HG02885 (cell line): ENCODE measurements at regions not wholly inside any gene's neighbourhood (a gene's known extent, or its start where the extent isn't known, plus 50 kb on each side); places are given as distances from the start of the nearest gene placed in this dataset.
"Not testable (repeated sequence)": the region's sequence is repeated elsewhere in the genome, so short reads cannot be mapped to it uniquely, and the experiment has no call there.

ENCODE experiments used
- ATAC-seq: cut with Tn5 transposase; IDR thresholded peaks from one replicate; pipeline ENCODE4 v1.9.1; 2021; ENCODE audit warnings: mild to moderate bottlenecking; ENCODE audit not compliant: unreplicated experiment, poor library complexity

DNA sequence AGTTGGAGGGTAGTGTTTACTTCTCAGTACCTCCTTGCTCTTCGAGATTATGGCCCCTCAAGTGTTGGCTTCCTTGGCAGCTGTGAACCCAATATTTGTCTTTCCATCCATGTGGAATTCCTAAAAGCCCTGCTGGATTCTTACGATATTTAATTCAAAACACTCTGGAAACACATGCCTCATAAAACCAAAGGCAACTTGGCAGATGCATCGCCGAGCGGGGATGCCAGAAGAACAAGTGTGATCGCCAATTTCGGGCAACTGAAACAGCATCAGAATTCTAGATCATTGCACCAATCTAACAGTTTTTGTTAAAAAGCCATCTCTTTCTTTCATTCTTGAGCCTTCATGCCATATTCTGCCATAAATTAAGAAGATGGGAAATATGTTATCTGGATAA lies 934.4 kb downstream of the AACS start:
- no peak for ATAC-seq

DNA sequence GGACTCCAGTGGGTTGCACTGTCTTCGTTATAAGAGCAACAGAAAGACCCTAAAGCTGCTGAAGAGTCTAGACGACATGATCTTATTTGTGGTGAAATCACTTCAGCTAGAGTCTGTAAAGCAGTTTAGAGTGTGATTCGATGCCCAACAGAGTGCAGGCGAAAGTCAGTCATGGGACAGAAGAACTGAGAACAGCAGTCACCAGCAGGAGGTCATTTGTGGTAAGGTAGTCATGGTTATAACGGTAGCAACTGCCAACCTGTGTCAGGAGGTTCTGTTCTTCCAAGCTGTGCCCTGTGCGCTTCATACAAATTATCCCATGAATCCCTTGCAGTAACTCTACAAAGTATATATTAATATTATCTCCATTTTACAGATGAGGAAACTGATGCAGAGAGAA lies 954.1 kb downstream of the AACS start:
- ATAC-seq, result no peak

DNA sequence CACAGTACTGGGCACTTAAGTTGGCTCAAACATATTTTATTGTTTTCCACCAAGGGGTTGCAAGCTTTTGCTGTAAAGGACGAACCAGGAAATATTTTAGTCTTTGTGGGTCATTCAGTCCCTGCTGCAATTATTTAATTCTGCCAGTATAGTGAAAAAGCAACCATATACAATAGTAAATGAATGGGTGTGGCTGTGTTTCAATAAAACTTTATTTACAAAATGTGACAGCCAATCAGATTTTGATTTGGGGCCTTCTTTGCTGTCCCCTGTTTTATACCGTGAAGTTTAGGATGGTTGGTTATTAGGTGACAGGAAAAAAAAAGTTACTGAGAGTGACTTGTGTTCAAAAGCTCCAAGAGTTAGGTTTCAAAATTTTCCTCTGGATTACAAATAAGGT lies 956.4 kb downstream of the AACS start:
- ATAC-seq, result no peak

DNA sequence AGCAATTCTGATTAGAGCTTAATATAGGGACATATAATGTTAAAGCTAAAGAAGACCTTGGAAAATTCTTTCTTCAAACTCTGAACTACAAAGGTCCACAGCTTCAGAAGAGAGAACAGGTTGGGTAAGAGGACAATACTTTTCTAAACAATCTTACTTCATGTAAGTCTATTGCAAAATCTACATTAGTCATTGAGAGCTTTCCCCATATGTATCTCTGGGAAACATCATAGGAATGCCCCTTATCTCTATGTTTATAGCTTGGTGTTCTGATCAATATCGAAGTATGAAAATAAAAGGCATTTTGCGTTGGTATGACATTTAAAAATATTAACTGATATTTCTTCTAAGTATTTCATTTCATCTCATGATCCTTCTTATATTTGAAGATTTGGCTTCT lies 962.6 kb downstream of the AACS start:
- no peak for ATAC-seq

DNA sequence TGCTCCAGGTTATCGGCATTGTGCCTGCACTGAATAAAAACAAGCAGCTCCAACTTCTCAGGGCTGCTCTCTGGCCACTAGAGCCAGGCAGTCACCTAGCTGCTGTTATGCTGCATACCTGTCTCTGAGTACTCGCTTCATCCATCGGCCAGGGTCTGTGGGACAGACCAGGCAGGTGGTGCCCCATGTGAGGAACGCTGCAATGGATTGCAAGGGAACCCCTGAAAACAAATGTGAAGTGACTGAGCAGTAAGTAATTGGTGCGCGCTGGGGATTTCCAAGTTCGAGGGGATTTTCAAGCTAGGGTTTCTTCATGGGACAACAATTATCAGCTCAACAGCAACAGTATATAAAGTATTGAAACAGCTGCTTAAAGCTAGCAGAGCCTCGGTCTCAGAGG lies 965.3 kb downstream of the AACS start:
- no peak for ATAC-seq

DNA sequence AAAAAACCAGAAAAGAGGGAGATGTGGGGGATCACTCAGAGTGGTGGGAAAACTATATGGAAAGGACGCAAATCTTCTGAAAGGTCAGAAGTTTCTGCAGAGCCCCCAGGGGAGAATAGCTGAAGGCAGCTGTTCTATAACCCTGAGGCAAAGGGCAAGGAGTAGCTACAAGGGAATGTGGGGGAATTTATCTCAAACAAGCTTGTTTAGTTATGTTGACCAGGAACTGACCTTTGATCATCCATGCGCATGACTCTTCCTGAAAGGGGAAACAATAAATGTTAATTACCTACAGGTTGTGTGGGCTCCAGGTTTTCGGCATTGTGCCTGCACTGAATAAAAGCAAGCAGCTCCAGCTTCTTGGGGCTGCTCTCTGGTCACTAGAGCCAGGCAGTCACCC lies 968.5 kb downstream of the AACS start:
- no peak for ATAC-seq

DNA sequence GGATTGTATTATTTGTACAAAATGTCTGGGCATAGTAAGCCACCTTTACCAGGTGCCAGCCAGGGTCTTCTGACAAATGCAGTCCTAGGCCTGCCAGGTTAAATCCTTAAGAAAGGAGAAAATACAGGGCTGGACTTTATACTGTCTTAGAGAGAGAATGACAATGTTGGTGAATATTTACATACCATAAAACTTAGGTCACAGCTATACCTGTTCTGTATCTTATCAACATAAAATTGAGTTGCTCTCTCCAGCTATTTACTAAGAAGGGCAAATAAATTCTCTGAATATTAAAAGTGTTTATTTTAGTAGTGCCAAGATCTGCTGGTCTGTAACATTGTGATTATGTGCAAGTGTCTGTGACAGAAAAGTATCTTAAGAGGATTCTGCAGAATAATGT lies 971.1 kb downstream of the AACS start:
- no peak for ATAC-seq

DNA sequence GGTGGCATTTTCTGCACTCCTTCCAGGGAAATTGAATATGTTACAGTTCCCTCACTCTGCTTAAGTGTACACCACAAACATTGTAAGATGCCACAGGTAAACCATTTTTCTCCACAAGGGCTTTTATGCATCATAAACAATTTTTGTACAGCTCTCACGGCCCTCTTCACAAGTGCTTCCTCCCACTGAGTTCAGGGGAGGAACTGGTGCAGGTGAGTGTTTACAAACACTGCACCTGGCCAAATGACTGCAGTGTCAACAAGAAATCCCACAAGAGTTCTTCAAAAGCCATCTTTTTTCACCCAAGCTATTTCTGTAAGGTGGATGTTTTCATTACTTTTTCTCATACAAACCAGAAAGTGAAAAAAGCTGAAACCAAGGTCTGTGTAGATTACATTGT lies 973.2 kb downstream of the AACS start:
- no peak for ATAC-seq

DNA sequence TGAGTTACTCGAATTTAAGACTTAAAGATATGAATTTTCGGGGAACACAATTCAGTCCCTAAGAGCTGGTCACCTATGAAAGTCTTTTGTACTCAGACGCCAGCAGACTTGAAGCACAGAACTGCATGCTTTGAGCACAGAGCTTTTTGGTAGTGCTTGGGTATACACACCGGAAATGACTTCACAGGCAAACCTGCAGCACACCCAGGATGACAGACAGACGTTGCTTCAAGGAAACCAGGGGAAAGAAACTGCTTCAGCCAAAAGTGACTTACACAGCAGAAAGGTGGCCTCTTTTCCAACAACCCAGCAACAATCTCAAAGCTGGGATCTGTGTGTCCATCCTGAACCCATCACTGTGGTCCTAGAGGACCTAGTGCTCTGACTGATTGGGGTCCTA lies 975.1 kb downstream of the AACS start:
- no peak for ATAC-seq

DNA sequence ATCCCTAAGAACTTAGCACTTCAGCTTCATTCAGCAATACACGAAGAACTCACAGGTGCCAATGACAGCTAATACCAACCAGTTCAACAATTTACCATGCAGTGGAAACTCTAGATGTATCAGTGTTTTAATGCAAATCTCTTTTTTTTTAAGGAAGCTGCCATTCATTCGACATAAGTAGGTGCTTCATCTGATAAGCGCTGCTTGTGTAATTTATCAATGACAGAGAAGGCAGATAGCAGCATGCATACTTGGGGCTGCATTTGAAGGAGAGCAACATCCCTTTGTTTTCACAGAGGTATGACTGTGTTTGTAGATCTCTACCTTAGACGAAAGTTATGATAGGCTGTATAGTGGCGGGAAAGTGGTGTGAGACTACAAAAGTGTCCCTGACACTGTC lies 977.1 kb downstream of the AACS start:
- no peak for ATAC-seq

DNA sequence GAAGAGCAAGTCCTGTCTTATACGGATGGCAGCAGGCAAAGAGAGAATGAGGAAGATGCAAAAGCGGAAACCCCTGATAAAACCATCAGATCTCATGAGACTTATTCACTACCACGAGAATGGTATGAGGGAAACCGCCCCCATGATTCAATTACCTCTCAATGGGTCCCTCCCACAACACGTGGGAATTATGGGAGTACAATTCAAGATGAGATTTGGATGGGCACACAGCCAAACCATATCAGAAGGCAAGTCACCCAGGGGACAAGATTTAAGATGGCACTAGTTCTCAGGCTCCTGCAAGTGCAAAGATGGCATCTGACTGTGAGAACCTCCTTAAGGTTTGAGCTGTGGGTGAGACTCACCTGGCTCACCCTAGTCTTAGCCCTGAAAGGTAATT lies 984.3 kb downstream of the AACS start:
- ATAC-seq, result not testable (repeated sequence)

DNA sequence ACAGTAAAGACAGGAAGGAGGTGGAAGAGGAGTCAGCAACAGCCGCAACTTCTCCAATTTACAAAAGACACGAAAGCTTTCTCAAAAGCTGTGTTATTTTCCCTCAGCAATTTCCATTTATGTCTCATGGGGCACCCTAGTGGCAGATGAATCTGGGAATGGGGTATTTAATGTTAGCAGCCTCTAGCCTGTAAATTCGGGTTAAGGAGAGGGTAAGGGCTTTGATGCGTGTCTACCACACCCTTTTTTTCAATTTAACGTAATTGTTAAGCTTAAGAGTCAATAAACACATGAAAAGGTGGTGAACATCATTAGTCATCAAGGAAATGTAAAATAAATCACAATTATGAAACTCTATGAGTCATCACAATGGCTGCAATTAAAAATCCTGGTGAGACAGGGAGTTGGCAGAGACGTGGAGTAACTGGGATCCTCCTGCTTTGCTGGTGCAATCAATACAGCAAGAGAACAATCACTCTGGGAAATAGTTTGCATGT lies 986.4 kb downstream of the AACS start:
- no peak for ATAC-seq

DNA sequence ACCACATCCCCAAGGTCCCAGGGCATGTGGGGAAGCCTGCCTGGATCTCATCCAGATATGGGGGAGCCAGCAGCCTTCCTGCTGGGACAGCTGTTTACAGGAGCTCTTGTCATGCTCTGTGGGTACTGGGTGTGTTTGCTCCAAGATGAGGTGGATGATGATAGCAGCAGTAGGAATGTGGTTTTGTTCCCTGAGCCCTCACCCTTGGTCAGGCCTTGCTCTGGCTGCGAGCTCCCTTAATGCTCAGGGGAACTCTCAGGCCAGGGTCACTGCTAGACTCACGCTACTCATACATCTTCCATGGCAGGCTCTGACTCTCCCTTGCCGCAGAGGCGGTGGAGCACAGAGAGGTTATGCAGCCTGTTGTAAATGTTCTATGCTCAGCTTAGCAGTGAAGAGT lies 990.3 kb downstream of the AACS start:
- ATAC-seq, result no peak

DNA sequence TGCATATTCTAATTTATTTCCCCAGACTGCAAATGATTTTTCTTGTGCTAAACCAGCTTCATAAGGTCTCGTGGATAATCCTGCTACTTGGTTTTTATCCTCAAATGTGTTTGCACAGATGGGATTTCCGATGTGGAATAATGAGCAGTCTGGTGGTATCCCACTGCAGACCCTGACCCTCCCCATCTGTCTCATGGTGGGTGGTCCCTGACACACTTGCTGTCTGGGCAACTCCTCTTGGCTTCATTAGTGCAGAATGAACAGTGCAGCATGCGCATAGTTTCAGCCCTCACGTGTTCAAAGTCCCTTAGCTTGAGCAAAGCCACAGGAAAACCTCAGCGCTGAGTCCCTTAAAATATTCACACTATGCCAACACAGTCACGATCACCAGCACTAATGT lies 996.5 kb downstream of the AACS start:
- no peak for ATAC-seq

DNA sequence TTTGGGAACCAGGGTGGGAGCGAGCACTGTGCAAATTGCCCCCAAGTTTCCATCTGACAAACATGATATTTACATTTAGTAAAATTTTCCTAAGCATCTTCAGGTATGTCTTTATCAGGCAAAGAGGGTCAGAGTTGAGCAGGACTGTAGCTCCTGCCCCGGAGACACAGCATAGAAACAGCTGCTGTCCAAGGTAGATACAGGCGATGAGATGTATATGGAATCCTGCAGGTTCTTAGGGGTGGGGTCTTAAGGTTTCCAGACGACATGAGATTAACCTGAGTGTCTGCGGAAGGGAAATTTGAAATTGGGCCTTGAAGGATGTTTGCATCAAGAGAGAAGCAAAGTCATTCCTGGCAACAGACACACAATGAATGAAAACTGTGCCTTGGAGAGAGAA lies 998.8 kb downstream of the AACS start:
- ATAC-seq, result no peak

DNA sequence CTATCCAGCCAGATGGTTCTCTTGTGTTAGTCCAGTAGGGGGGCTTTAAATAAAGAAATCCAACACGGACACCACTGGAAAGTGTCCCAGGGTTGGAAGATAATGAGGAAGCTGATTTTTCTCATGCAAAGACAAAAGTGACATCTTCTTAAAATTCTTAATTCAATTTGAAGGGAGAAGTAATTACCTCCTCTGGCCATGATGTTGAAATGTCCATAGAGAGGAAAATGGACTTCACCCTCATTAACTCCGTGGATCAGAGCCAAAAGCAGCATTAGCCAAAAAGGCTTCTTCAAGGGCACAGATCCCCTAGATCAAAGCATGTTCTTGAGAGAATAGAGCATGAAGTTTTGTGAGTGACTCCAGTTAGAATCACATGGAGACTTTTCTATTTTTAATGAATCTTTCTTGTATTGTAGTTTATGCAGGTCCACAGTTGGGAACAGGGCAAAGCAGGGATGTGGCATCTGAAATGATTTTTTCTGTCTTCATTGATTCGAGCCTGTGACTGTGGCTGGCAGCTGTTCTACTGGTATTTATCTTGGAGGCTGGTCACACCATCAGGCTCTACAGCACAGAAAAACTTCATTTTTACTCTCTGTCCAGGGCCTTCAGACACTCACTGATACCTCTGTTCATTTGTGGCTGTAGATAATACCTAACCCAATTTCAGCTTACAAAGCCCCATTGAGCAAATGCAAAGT lies 1002.5 kb downstream of the AACS start:
- no peak for ATAC-seq

DNA sequence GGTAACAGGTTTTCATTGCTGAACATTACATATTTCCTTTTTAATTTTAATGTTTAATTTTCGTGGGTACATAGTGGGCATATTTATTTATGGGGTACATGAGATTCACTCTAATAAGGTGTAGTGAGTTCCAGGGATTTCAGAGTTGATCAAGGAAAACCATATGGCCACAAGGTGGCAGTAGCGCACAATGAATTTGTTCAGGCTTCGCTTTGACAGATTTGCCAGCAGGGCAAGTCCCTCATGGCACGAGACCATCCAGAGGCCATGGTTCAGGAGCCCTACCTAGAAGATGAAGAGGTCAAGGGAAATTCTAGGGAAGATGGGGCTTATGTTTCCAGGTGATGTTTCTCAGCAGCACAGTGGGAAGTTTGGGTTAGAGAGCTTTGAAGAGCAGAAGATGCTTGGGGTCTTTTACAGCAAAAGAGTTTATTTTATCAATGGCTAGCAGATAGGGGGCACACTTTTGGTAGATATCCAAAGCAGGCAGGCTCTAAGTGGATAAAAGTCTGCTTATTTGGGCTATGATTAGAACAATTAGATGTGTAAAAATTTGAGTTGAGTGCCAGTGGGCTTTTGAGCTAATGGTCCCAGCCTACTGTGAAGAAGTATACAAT lies 1004.4 kb downstream of the AACS start:
- peak; percentile 59 for ATAC-seq

DNA sequence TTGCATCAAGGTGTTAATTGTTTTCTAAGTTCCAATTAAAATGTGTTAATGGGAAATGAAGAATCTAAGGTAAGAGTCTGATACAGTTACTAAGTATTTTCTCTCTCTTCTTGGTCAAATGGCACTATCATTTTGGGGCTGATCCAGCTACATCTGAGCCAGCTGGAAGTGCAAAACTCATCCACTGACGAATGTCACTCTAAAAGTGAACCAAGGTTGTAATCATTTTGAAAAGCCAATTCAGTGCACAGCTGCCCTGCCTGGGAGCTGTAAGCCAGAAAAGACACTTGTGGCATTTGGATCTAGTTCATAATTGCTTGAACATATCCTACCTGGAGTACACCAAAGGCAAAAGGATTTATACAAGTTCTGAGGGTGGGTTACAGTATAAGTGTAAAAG lies 1011.3 kb downstream of the AACS start:
- ATAC-seq, result no peak

DNA sequence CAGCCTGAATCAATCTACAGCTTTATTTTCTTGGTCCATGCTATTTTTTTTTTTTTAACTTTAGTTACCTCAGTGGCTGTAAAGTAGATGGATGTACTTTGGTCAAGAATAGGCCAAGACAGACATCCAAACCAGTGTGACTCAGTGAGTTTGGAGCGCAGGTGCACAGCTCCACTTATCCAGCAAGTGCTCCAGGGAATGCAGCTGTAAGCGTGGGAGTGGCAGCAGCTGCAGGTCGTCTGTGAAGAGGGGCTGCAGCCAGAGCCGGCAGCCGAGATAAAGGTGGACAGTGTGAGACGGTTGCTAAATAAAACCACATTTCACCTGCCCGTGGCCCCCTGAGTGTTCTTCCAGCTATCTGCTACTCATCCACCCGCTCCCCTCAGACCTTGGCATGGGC lies 1018.7 kb downstream of the AACS start:
- no peak for ATAC-seq

DNA sequence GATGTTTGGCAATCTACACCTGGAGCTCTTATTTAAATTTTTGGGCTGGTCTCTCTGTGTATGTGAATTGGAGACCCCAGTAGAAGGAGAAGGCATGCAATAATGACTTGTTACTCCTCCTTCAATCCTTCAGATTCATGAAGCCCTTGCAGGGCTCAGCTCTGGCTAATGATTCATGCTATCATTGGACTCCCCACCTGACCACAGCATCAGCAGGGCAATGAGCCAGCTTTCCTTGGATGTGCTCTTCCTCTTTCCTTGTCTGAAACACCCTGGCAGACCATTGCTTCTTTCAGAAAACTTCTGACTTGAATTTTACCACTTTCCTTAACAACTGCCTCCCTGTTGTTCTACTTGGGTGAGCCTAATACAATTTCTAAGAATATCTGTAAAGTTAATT lies 1019.2 kb downstream of the AACS start:
- ATAC-seq, result no peak

DNA sequence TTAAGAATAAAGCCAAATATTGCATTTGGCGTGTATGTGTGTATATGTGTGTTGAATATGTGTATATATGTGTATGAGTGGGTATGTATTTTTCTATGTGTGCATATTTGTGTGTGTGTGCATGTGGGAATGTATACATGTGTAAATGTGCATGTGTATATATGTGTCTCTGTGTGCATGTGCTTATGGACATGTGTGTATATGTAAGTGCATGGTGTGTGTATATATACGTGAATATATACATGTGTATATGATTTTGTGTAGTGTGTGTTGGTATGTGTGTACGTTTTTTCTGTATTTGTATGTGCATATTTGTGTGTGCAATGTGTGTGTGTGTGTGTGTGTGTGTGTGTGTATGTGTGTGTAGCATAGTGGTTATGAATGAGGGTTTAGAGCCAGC lies 1021.0 kb downstream of the AACS start:
- no peak for ATAC-seq

DNA sequence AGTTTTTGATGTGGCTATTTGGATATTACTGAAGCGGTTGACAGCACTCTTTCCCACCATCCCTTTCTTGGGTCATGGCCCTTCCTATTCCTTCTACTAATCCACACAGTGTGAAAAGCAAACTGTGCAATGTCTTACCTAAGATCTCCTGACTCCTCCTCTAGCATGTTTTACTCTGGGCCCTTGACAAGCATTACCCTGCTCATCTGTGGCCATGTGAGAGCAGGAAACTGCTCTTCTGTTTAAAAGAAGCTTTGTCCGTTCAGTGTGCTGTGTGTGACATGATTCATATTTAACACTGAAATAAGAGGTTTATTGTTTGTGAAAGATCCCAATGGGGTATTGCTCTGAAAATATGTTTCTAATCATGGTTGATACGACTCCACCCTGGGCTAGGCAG lies 1022.5 kb downstream of the AACS start:
- no peak for ATAC-seq
